PC-9 (cell line): ENCODE measurements at regions not wholly inside any gene's neighbourhood (a gene's known extent, or its start where the extent isn't known, plus 50 kb on each side); places are given as distances from the start of the nearest gene placed in this dataset.

Experiments used
- EZH2 ChIP-seq: fragments of 200-600 bp; sonication (generic); IDR thresholded peaks from 2 replicates; pipeline ENCODE4 v1.8.0; 2017; ENCODE audit warnings: antibody characterized with exemption, low read depth
- TF ChIP-seq, protein P1 (sequence below): fragments of 200-600 bp; sonication (generic); conservative IDR thresholded peaks from 2 replicates; pipeline ENCODE4 v1.6.1; 2017; ENCODE audit warnings: mixed run types, antibody characterized with exemption, mild to moderate bottlenecking, moderate library complexity

GRCh38 chr4:129246145-129246544 is 150.2 kb downstream of the C4orf33 start:
- TF ChIP-seq, protein P1, sequence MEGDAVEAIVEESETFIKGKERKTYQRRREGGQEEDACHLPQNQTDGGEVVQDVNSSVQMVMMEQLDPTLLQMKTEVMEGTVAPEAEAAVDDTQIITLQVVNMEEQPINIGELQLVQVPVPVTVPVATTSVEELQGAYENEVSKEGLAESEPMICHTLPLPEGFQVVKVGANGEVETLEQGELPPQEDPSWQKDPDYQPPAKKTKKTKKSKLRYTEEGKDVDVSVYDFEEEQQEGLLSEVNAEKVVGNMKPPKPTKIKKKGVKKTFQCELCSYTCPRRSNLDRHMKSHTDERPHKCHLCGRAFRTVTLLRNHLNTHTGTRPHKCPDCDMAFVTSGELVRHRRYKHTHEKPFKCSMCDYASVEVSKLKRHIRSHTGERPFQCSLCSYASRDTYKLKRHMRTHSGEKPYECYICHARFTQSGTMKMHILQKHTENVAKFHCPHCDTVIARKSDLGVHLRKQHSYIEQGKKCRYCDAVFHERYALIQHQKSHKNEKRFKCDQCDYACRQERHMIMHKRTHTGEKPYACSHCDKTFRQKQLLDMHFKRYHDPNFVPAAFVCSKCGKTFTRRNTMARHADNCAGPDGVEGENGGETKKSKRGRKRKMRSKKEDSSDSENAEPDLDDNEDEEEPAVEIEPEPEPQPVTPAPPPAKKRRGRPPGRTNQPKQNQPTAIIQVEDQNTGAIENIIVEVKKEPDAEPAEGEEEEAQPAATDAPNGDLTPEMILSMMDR = no peak
- TF ChIP-seq EZH2 = no peak
